Mesenchymal stem cell (in vitro differentiated cells and primary cell): ENCODE measurements at regions not wholly inside any gene's neighbourhood (a gene's known extent, or its start where the extent isn't known, plus 50 kb on each side); places are given as distances from the start of the nearest gene placed in this dataset.

Experiments used
- DNase-seq: peaks from one replicate; pipeline ENCODE4 v3.0.0-alpha.2; 2013
- H2AFZ ChIP-seq: one replicate; pipeline ENCODE4 v1.6.1; 2013; ENCODE audit warnings: low read depth, mild to moderate bottlenecking, control low read depth, inconsistent platforms, low read length, moderate library complexity
- H2AK5ac ChIP-seq: 2 replicates; pipeline ENCODE4 v1.6.1; 2013; ENCODE audit warnings: low read length, moderate library complexity, mild to moderate bottlenecking, inconsistent platforms; ENCODE audit not compliant: severe bottlenecking
- H2BK120ac ChIP-seq: one replicate; pipeline ENCODE4 v1.6.1; 2013; ENCODE audit warnings: low read depth, mild to moderate bottlenecking, inconsistent platforms, low read length, moderate library complexity
- H2BK12ac ChIP-seq, 2 experiments: one replicate each; pipeline ENCODE4 v1.6.1; 2013; ENCODE audit warnings: inconsistent platforms in 2 of 2, low read length in 2 of 2, mild to moderate bottlenecking in 2 of 2, moderate library complexity in 2 of 2, control low read depth in 1 of 2
- H2BK15ac ChIP-seq: one replicate; pipeline ENCODE4 v1.6.1; 2013; ENCODE audit warnings: mild to moderate bottlenecking, low read depth, inconsistent platforms; ENCODE audit not compliant: poor library complexity, severe bottlenecking
- H2BK5ac ChIP-seq: 2 replicates; pipeline ENCODE4 v1.6.1; 2013; ENCODE audit warnings: low read depth, mild to moderate bottlenecking, low read length, control low read depth, inconsistent platforms; ENCODE audit not compliant: poor library complexity, severe bottlenecking
- H3K14ac ChIP-seq, 2 experiments: one replicate each; pipeline ENCODE4 v1.6.1; 2013; ENCODE audit warnings: inconsistent platforms in 2 of 2, low read length in 2 of 2, control low read depth in 1 of 2, mild to moderate bottlenecking in 1 of 2, moderate library complexity in 1 of 2
- H3K18ac ChIP-seq, 2 experiments: one replicate each; pipeline ENCODE4 v1.6.1; 2013; ENCODE audit warnings: inconsistent platforms in 2 of 2, low read length in 2 of 2, control low read depth in 1 of 2, low read depth in 1 of 2, mild to moderate bottlenecking in 1 of 2
- H3K23ac ChIP-seq, 2 experiments: one replicate each; pipeline ENCODE4 v1.6.1; 2013; ENCODE audit warnings: inconsistent platforms in 2 of 2, low read length in 2 of 2, mild to moderate bottlenecking in 2 of 2, moderate library complexity in 2 of 2, control low read depth in 1 of 2
- H3K27ac ChIP-seq: 2 replicates; pipeline ENCODE4 v1.5.1; 2013; ENCODE audit warnings: mild to moderate bottlenecking, moderate library complexity, low read length, control low read depth, inconsistent platforms; ENCODE audit not compliant: poor library complexity, severe bottlenecking
- H3K27me3 ChIP-seq, 2 experiments: 2 replicates each; pipeline versions ENCODE4 v1.6.1 to v1.7.0; 2013; ENCODE audit warnings: low read length in 2 of 2, mild to moderate bottlenecking in 2 of 2, moderate library complexity in 2 of 2, control low read depth in 1 of 2, inconsistent platforms in 1 of 2; ENCODE audit not compliant: control insufficient read depth in 1 of 2, insufficient read depth in 1 of 2
- H3K36me3 ChIP-seq, 2 experiments: 2 replicates each; pipeline versions ENCODE4 v1.6.1 to v1.7.0; 2013; ENCODE audit warnings: low read length in 2 of 2, control low read depth in 1 of 2, inconsistent platforms in 1 of 2, low read depth in 1 of 2, mild to moderate bottlenecking in 1 of 2; ENCODE audit not compliant: insufficient read depth in 2 of 2, control insufficient read depth in 1 of 2
- H3K4ac ChIP-seq, 2 experiments: one replicate each; pipeline ENCODE4 v1.6.1; 2013; ENCODE audit warnings: inconsistent platforms in 2 of 2, low read length in 2 of 2, mild to moderate bottlenecking in 2 of 2, moderate library complexity in 2 of 2, control low read depth in 1 of 2, low read depth in 1 of 2
- H3K4me1 ChIP-seq: 2 replicates; pipeline ENCODE4 v1.6.1; 2013; ENCODE audit warnings: low read depth, low read length, control low read depth; ENCODE audit not compliant: control insufficient read depth, insufficient read depth
- H3K4me2 ChIP-seq: 2 replicates; pipeline ENCODE4 v1.6.1; 2013; ENCODE audit warnings: low read length, mild to moderate bottlenecking, inconsistent platforms; ENCODE audit not compliant: poor library complexity, severe bottlenecking
- H3K4me3 ChIP-seq, 2 experiments: 2 replicates each; pipeline versions ENCODE4 v1.5.1 to v1.7.0; 2013; ENCODE audit warnings: low read length in 2 of 2, mild to moderate bottlenecking in 2 of 2, control low read depth in 1 of 2, low read depth in 1 of 2; ENCODE audit not compliant: insufficient read depth in 1 of 2
- H3K79me1 ChIP-seq: replicated peaks from 2 replicates; pipeline ENCODE4 v1.6.1; 2013; ENCODE audit warnings: mild to moderate bottlenecking, control low read depth, low read length, inconsistent platforms; ENCODE audit not compliant: poor library complexity, severe bottlenecking
- H3K9ac ChIP-seq: 2 replicates; pipeline ENCODE4 v1.7.0; 2013; ENCODE audit warnings: mild to moderate bottlenecking, low read length, moderate library complexity
- H3K9me3 ChIP-seq: 2 replicates; pipeline ENCODE4 v1.7.0; 2013; ENCODE audit warnings: mild to moderate bottlenecking, low read length; ENCODE audit not compliant: control insufficient read depth
- H4K8ac ChIP-seq: one replicate; pipeline ENCODE4 v1.6.1; 2013; ENCODE audit warnings: inconsistent platforms, mild to moderate bottlenecking, low read length, moderate library complexity
- H4K91ac ChIP-seq: one replicate; pipeline ENCODE4 v1.6.1; 2013; ENCODE audit warnings: mild to moderate bottlenecking, low read length, inconsistent platforms
- WGBS: methylation state at CpG from one replicate; pipeline ENCODE4 v1.1.7; 2013; ENCODE audit warnings: mixed read lengths; 5-methylcytosine and 5-hydroxymethylcytosine counted together

DNA sequence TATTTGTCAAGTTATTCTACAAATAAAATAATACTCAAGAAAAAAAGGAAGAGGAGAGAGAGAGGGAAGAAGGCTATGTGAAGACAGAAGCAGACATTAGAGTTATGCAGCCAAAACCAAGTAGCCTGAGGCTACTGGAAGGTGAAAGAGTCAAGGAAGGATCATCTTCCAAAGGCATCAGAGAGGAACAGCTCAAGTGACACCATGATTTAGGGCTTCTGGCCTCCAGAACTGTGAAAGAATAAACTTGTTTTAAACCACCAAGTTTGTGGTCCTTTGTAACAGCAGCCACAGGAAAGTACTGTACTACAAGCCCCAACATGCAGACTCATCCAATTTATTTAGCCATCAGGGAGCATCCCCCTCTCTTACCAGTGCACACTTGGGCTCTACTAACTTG, 788.5 kb upstream of the LRRTM1 start:
- Histone ChIP-seq H2BK15ac (no peak overlapping the region), H2AK5ac (no peak overlapping the region), H3K18ac (no peak overlapping the region), H3K4ac (no peak overlapping the region), H2BK5ac (no peak overlapping the region), H3K36me3 (no peaks in the 10 kb centered on the region), H4K8ac (no peak overlapping the region), H3K4me2 (no peak overlapping the region), H3K9me3 (peaks cover 4% of the 10 kb centered on the region), H3K14ac (no peak overlapping the region), H3K79me1 (no peaks in the 10 kb centered on the region), H4K91ac (no peak overlapping the region), H3K4me3 (no peak overlapping the region), H2AFZ (no peak overlapping the region), H2BK12ac (no peak overlapping the region), H3K9ac (no peak overlapping the region), H3K27ac (no peak overlapping the region), H3K23ac (no peak overlapping the region), H2BK120ac (no peak overlapping the region), H3K4me1 (no peaks in the 10 kb centered on the region), H3K27me3 (no peaks in the 10 kb centered on the region)
- DNase-seq = no peak

DNA sequence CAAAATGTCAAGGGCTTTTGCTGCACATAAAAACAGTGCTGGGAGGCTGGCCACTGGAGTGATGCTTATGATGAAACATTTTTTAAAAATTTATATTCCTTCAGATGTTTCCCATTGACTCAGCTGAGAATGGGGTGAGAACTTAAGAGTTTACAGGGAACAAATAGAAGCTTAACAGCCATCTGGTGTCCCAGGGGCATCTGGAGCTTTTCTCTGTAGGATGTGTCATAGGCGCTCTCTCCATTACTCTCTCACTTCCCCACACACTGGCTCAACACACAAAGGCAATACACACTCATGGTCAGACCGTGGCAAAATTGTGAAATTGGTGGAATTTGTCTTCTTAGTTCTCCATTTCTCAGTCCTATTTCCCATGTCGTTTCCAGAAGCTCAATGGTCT, 783.1 kb upstream of the LRRTM1 start:
- Histone ChIP-seq H2BK12ac (no peak overlapping the region), H2BK5ac (no peak overlapping the region), H3K79me1 (no peaks in the 10 kb centered on the region), H4K8ac (no peak overlapping the region), H3K9ac (no peak overlapping the region), H4K91ac (no peak overlapping the region), H3K4me2 (no peak overlapping the region), H3K27me3 (no peaks in the 10 kb centered on the region), H3K4me1 (no peaks in the 10 kb centered on the region), H3K14ac (no peak overlapping the region), H3K27ac (no peak overlapping the region), H3K23ac (no peak overlapping the region), H2AK5ac (no peak overlapping the region), H3K4ac (no peak overlapping the region), H3K4me3 (no peak overlapping the region), H3K36me3 (no peaks in the 10 kb centered on the region), H2BK15ac (no peak overlapping the region), H3K18ac (no peak overlapping the region), H2AFZ (no peak overlapping the region), H2BK120ac (no peak overlapping the region), H3K9me3 (no peaks in the 10 kb centered on the region)
- DNase-seq = peak; percentile 60
- 41% methylated on average over 2 of the region's 3 CpGs for WGBS

DNA sequence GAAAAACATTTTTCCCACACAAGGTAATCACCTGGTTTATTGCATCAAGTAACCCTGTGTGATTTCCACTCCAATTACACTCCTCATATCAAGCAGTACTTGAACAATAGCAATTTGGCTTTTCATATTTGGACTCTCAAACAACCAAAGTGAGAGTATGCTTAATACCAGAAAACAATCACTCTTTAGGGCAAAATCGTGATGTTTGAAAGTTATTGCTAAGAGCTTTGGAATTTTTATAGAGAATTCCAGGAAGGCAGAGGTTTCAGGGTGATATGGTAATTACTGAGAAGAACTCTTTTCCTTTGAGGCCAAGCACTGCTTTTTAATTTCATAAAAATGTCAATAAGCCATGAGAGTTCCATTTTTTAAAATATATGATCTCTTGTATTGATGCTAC, 779.5 kb upstream of the LRRTM1 start:
- no peak overlapping the region for H2AFZ ChIP-seq
- no peak overlapping the region for H2BK15ac ChIP-seq
- H3K27ac ChIP-seq = no peak overlapping the region
- H2BK5ac ChIP-seq = no peak overlapping the region
- H3K9me3 ChIP-seq = no peaks in the 10 kb centered on the region
- no peak overlapping the region for H3K4ac ChIP-seq
- no peak overlapping the region for H2BK120ac ChIP-seq
- no peak overlapping the region for H3K4me3 ChIP-seq
- H3K4me1 ChIP-seq = no peaks in the 10 kb centered on the region
- H3K27me3 ChIP-seq = no peaks in the 10 kb centered on the region
- no peak overlapping the region for H3K4me2 ChIP-seq
- DNase-seq = no peak
- H2AK5ac ChIP-seq = no peak overlapping the region
- no peak overlapping the region for H3K14ac ChIP-seq
- no peaks in the 10 kb centered on the region for H3K36me3 ChIP-seq
- H3K23ac ChIP-seq = no peak overlapping the region
- 14% methylated on average over 1 of the region's 1 CpG for WGBS
- H3K79me1 ChIP-seq = no peaks in the 10 kb centered on the region
- H3K9ac ChIP-seq = no peak overlapping the region
- H2BK12ac ChIP-seq = no peak overlapping the region
- H4K8ac ChIP-seq = no peak overlapping the region
- H4K91ac ChIP-seq = no peak overlapping the region
- no peak overlapping the region for H3K18ac ChIP-seq

DNA sequence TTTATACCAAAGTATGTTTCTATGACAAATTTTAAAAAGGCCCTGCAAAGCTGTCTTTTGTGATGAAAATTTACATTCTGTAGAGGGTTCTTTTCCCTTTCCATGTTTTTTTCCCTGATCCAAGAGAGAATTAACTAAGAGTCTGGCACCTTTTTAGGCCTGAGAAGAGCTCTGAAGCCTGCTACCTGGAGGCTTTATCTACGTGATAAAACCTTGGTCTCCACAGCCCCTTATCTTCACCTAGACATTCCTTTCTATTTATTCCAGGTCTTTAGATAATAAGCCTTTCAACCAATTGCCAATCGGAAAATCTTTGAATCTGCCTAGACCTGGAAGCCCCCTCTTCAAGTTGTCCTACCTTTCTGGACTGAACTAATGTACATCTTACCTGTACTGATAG, 774.1 kb upstream of the LRRTM1 start:
- Histone ChIP-seq H4K91ac (no peak overlapping the region), H4K8ac (no peak overlapping the region), H2BK120ac (no peak overlapping the region), H3K14ac (no peak overlapping the region), H3K27me3 (no peaks in the 10 kb centered on the region), H2BK12ac (no peak overlapping the region), H2AFZ (no peak overlapping the region), H3K27ac (no peak overlapping the region), H3K4me2 (no peak overlapping the region), H2BK15ac (no peak overlapping the region), H3K4ac (no peak overlapping the region), H3K36me3 (no peaks in the 10 kb centered on the region), H3K18ac (no peak overlapping the region), H3K4me3 (no peak overlapping the region), H3K9me3 (no peaks in the 10 kb centered on the region), H3K9ac (no peak overlapping the region), H3K23ac (no peak overlapping the region), H2BK5ac (no peak overlapping the region), H3K79me1 (no peaks in the 10 kb centered on the region), H3K4me1 (no peaks in the 10 kb centered on the region), H2AK5ac (no peak overlapping the region)
- 78% methylated on average over 2 of the region's 2 CpGs for WGBS
- DNase-seq = no peak
